Heart right ventricle (tissue), 16 donors: ENCODE measurements at regions not wholly inside any gene's neighbourhood (a gene's known extent, or its start where the extent isn't known, plus 50 kb on each side); places are given as distances from the start of the nearest gene placed in this dataset.

Source experiments
- ATAC-seq, 8 donors: fragments of 200-7000 bp; cut with Tn5 transposase; one replicate each; pipeline ENCODE4 v1.9.1; 2020; ENCODE audit warnings: mild to moderate bottlenecking in 8 of 8, moderate library complexity in 8 of 8, moderate number of reproducible peaks in 1 of 8
- DNase-seq, 2 donors: peaks; one replicate each; pipeline ENCODE4 v3.0.0-alpha.2; 2020
- H3K27ac ChIP-seq, 10 donors: fragments of 200-600 bp; sonication (generic) in 2 of 10; one replicate each; pipeline versions ENCODE4 v1.5.0 to v1.8.0; 2020 to 2022; ENCODE audit warnings: mild to moderate bottlenecking in 3 of 10
- H3K27me3 ChIP-seq, 7 donors: fragments of 200-600 bp; one replicate each; pipeline ENCODE4 v1.8.0; 2021 to 2022; ENCODE audit warnings: mild to moderate bottlenecking in 2 of 7
- H3K36me3 ChIP-seq, 9 donors: fragments of 200-600 bp; sonication (generic) in 1 of 9; one replicate each; pipeline versions ENCODE4 v1.5.0 to v1.8.0; 2020 to 2022; ENCODE audit warnings: mild to moderate bottlenecking in 2 of 9
- H3K4me1 ChIP-seq, 9 donors: fragments of 200-600 bp; sonication (generic) in 1 of 9; one replicate each; pipeline versions ENCODE4 v1.5.0 to v1.8.0; 2020 to 2022; ENCODE audit warnings: mild to moderate bottlenecking in 4 of 9
- H3K4me3 ChIP-seq, 10 donors: fragments of 200-600 bp; sonication (generic) in 2 of 10; one replicate each; pipeline versions ENCODE4 v1.5.0 to v1.8.0; 2020 to 2022; ENCODE audit warnings: mild to moderate bottlenecking in 7 of 10, moderate library complexity in 2 of 10
- H3K9me3 ChIP-seq, 11 donors: fragments of 200-600 bp in 10 of 11; sonication (generic) in 2 of 11; one replicate each; pipeline versions ENCODE4 v1.5.0 to v1.8.0; 2013 to 2022; ENCODE audit warnings: mild to moderate bottlenecking in 2 of 11, control low read depth in 1 of 11, moderate library complexity in 1 of 11
- WGBS, 2 donors: extraction: QIAGEN DNeasy Blood & Tissue Kit; methylation state at CpG; one replicate each; pipeline ENCODE4 v1.1.7; 2013; ENCODE audit warnings: inconsistent platforms in 1 of 2; 5-methylcytosine and 5-hydroxymethylcytosine counted together
- intact Hi-C, 10 donors: fragments of 100-400 bp; cut with DNase I; formaldehyde crosslinking; loops; one replicate each; pipeline versions ENCODE4 v1.11.1 to v1.14.2; 2022
- TF ChIP-seq, protein P1 (sequence below), 9 donors: fragments of 200-600 bp; sonication (generic) in 2 of 9; IDR thresholded peaks; one replicate each; pipeline versions ENCODE4 v1.5.0 to v1.8.0; 2021 to 2022; ENCODE audit warnings: antibody characterized with exemption in 9 of 9, mild to moderate bottlenecking in 5 of 9, moderate library complexity in 1 of 9
- donor health status: Arrhythmogenic right ventricular cardiomyopathy.
- donor health status: ischemic (EF 13 %, LVEDD 7.1; RV severe dilation, severe dysfunction).
- donor health status: healthy with polysubstance abuse.
- donor health status: DM: no; HTN: yes; CAD: no.
- donor health status: DM: no; HTN: no; CAD: no.
- donor health status: ischemic (EF 25% LVEDD 6.9; RV normal size, moderate dysfunction).
- donor health status: ischemic (EF 25% LVEDD 5.7; RV mildly dilated, moderate dysfunction).
- donor health status: healthy.
- donor health status: DM: yes; HTN: yes; CAD: no.
- donor health status: Ischemic cardiomyopathy.
- donor health status: ischemic (EF 35%, LVEDD 5.7; RV mildly dilated, moderate dysfunction).
- donor health status: nonischemic (EF 11% LVEDD 7.7; RV severe dilation, severe dysfunction).
- donor health status: DM: yes; HTN: yes; CAD: no.
- donor health status: PGD.
- donor health status: ischemic (EF 29% LVEDD 5.4; RV normal size, mild dysfunction).
- donor health status: nonischemic (EF 23%, LVEDD 6.1; RV moderate dilation, normal function).

DNA sequence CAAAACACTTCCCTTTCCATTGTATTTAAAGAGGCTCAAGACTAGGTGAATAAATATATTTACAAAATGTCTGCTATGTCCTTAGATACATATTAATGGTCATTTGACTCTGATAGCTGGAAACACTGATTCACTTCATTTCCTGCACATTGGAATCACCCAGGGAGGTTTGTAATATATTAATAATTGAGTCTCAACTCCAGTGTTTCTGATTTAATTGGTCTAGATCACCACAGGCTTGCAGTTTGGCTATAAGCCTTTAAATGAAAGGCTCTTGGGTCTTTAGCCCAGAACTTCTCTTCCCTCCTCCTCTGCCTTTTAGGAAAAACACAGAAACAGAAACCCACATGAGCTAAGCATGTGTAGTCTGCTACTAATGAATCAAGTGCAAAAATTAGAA is 378.0 kb downstream of the TBC1D4 start:
- H3K36me3 ChIP-seq, result no peaks in the 10 kb centered on the region
- no peak overlapping the region for H3K4me3 ChIP-seq
- peaks cover 0 to 27% (median 11%) of the 10 kb centered on the region in 11 donors for H3K9me3 ChIP-seq
- intact Hi-C loops, result no loop called here
- DNase-seq (no peak), ATAC-seq (no peak)
- H3K27ac ChIP-seq, result no peak overlapping the region
- no peaks in the 10 kb centered on the region for H3K4me1 ChIP-seq
- TF ChIP-seq, protein P1, sequence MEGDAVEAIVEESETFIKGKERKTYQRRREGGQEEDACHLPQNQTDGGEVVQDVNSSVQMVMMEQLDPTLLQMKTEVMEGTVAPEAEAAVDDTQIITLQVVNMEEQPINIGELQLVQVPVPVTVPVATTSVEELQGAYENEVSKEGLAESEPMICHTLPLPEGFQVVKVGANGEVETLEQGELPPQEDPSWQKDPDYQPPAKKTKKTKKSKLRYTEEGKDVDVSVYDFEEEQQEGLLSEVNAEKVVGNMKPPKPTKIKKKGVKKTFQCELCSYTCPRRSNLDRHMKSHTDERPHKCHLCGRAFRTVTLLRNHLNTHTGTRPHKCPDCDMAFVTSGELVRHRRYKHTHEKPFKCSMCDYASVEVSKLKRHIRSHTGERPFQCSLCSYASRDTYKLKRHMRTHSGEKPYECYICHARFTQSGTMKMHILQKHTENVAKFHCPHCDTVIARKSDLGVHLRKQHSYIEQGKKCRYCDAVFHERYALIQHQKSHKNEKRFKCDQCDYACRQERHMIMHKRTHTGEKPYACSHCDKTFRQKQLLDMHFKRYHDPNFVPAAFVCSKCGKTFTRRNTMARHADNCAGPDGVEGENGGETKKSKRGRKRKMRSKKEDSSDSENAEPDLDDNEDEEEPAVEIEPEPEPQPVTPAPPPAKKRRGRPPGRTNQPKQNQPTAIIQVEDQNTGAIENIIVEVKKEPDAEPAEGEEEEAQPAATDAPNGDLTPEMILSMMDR (IDR thresholded peaks at IDR 0.05), result no peak
- H3K27me3 ChIP-seq, result no peaks in the 10 kb centered on the region

DNA sequence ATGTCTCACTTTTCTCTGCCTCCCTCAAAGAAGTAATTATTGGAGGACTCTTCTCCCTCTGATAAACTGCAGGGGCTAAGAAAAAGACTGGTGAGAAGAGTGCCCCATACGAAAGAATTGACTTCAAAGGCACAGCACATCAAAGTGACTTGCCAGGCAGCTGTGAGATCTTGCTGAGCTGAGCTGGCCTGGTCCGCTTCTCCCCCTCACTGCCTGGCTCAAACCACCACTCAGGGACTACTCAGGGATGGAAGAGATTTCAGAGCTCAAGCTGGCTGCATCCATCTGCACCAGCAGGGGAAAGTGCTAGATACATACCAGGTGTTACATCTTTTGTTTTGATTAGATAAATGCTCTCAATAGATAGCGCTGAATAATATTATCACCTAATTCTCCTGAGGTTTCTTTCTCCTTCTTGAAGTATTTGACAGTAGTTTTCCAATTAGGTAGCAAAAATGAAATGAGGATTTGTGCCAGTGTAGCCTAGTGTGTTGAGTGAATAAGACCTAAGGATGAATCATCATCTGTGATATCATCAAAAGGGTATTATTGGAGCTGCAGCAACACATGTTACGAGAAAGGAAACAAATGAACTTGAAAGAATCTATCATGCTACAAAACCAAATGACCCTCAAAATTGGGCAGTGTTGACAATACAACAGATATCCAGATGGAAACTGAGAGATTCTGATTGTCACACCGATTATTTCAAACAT is 379.8 kb downstream of the TBC1D4 start:
- no peaks in the 10 kb centered on the region for H3K4me1 ChIP-seq
- ATAC-seq, result no peak
- 78 to 82% methylated on average over 5 of the region's 5 CpGs for WGBS, 2 donors
- DNase-seq, result no peak
- peaks cover 0 to 11% (median 6%) of the 10 kb centered on the region in 11 donors for H3K9me3 ChIP-seq
- H3K27ac ChIP-seq, result no peak overlapping the region
- intact Hi-C loops, result no loop called here
- H3K36me3 ChIP-seq, result no peaks in the 10 kb centered on the region
- no peaks in the 10 kb centered on the region for H3K27me3 ChIP-seq
- TF ChIP-seq, protein P1 (IDR thresholded peaks at IDR 0.05), result no peak
- H3K4me3 ChIP-seq, result no peak overlapping the region

DNA sequence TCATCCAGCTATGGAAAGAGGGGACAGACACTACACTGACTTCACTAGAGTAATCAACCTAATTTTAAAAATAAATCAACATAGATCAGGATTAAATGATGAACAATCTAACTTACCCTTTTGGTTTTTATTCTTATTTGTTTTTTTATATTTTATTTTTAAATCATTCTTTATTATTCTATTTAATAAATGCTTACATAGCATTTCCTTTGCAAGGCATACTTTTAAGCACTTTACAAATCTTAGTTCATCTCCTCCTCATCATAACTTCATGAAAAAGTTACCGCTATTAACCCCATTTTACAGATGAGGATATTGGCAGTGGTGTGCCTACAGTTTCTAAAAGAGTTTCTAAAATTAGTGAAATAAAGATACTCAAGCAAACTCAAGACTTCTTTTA is 380.6 kb downstream of the TBC1D4 start:
- DNase-seq (no peak), ATAC-seq (no peak)
- H3K4me1 ChIP-seq, result no peaks in the 10 kb centered on the region
- intact Hi-C loops, result no loop called here
- TF ChIP-seq, protein P1 (IDR thresholded peaks at IDR 0.05), result no peak
- H3K9me3 ChIP-seq, result peaks cover 0 to 4% (median 0%) of the 10 kb centered on the region in 11 donors
- no peak overlapping the region for H3K27ac ChIP-seq
- 99 to 100% methylated on average over 1 of the region's 1 CpG for WGBS, 2 donors
- no peak overlapping the region for H3K4me3 ChIP-seq
- no peaks in the 10 kb centered on the region for H3K36me3 ChIP-seq
- H3K27me3 ChIP-seq, result no peaks in the 10 kb centered on the region

DNA sequence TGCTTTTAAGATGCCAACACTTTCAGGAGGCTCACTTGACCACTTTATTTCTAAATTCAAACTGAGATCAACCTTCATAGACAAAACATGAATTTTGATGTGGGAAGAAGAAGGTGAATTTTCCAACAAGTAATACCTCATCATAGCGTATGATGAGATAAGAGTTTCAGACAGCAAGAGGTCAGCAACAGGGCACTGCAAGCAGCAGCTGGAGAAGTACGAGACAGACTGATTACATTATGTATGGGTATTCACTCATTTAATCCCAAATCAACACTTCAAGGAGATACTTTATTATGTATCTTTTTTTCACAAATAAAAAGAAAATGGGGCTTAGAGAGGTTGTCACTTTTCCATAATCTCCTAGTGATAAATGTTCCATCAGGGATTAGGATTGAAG is 389.8 kb downstream of the TBC1D4 start:
- Histone ChIP-seq H3K36me3 (no peaks in the 10 kb centered on the region), H3K27ac (no peak overlapping the region), H3K4me1 (no peaks in the 10 kb centered on the region), H3K27me3 (no peaks in the 10 kb centered on the region), H3K9me3 (no peaks in the 10 kb centered on the region), H3K4me3 (no peak overlapping the region)
- DNase-seq (no peak), ATAC-seq (no peak)
- WGBS, 2 donors, result 52 to 63% methylated on average over 2 of the region's 2 CpGs
- intact Hi-C loops, result no loop called here
- TF ChIP-seq, protein P1 (IDR thresholded peaks at IDR 0.05), result no peak
